ENCODE measurements at regions not wholly inside any gene's neighbourhood (a gene's known extent, or its start where the extent isn't known, plus 50 kb on each side); places are given as distances from the start of the nearest gene placed in this dataset.

- no peak for DNase-seq (ENCODE audit: low read depth, low spot score)
Observed at GRCh38 chr14:89607453-89607852, 190.4 kb upstream of the FOXN3 start.

GRCh38 chr14:89603938-89604480, 187.0 kb upstream of the FOXN3 start:
- DNase-seq (ENCODE audit: low read depth, low spot score), result no peak

- no peak for DNase-seq (ENCODE audit: low read depth, low spot score)
Observed at GRCh38 chr14:89600950-89601826, 184.2 kb upstream of the FOXN3 start.

- DNase-seq (ENCODE audit: low read depth, low spot score), result no peak
Observed at GRCh38 chr14:89600029-89600428, 183.0 kb upstream of the FOXN3 start.

GRCh38 chr14:89598548-89599186, 181.6 kb upstream of the FOXN3 start:
- DNase-seq (ENCODE audit: low read depth, low spot score), result no peak

- no peak for DNase-seq (ENCODE audit: low read depth, low spot score)
Observed at GRCh38 chr14:89592961-89593360, 175.9 kb upstream of the FOXN3 start.

- DNase-seq (ENCODE audit: low read depth, low spot score), result no peak
Observed at GRCh38 chr14:89589400-89590118, 172.5 kb upstream of the FOXN3 start.

- DNase-seq (ENCODE audit: low read depth, low spot score), result no peak
Observed at GRCh38 chr14:89588840-89589296, 171.8 kb upstream of the FOXN3 start.

GRCh38 chr14:89588016-89588415, 171.0 kb upstream of the FOXN3 start:
- no peak for DNase-seq (ENCODE audit: low read depth, low spot score)

- no peak for DNase-seq (ENCODE audit: low read depth, low spot score)
Observed at GRCh38 chr14:89587136-89587420, 170.0 kb upstream of the FOXN3 start.

- no peak for DNase-seq (ENCODE audit: low read depth, low spot score)
Observed at GRCh38 chr14:89586258-89587135, 169.5 kb upstream of the FOXN3 start.

GRCh38 chr14:89578156-89578555, 161.1 kb upstream of the FOXN3 start:
- DNase-seq (ENCODE audit: low read depth, low spot score), result no peak

- DNase-seq (ENCODE audit: low read depth, low spot score), result no peak
Observed at GRCh38 chr14:89576960-89577359, 159.9 kb upstream of the FOXN3 start.

GRCh38 chr14:89576145-89576927, 159.3 kb upstream of the FOXN3 start:
- no peak for DNase-seq (ENCODE audit: low read depth, low spot score)

GRCh38 chr14:89575386-89576061, 158.5 kb upstream of the FOXN3 start:
- no peak for DNase-seq (ENCODE audit: low read depth, low spot score)

- DNase-seq (ENCODE audit: low read depth, low spot score), result no peak
Observed at GRCh38 chr14:89574420-89574819, 157.4 kb upstream of the FOXN3 start.

- no peak for DNase-seq (ENCODE audit: low read depth, low spot score)
Observed at GRCh38 chr14:89573399-89573657, 156.3 kb upstream of the FOXN3 start.

- DNase-seq (ENCODE audit: low read depth, low spot score), result no peak
Observed at GRCh38 chr14:89572596-89573398, 155.8 kb upstream of the FOXN3 start.

- DNase-seq (ENCODE audit: low read depth, low spot score), result no peak
Observed at GRCh38 chr14:89571491-89571890, 154.5 kb upstream of the FOXN3 start.
